ENCODE measurements at regions not wholly inside any gene's neighbourhood (a gene's known extent, or its start where the extent isn't known, plus 50 kb on each side); places are given as distances from the start of the nearest gene placed in this dataset.

DNA sequence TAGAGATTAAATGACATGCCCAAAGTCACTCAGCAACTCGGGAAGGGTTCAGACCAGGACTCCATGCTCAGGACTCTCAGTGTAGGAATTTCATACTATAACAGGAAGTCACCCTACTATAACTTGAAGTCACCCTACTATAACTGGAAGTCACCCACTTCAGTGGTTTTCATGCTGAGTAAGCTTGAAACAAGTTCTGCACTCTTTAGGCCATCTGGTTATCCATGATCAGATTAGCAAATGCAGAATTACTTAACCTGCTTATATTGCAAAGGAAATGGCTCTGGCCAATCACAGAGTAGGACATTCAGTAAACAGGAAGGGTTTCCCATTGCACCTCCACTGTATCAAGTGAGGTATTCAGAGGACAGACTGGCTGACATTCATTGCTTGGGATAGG, 1240.4 kb downstream of the GATA3 start:
- no peak for DNase-seq
- Histone ChIP-seq H3K4me3 (no peak overlapping the region), H3K27me3 (no peaks in the 10 kb centered on the region), H3K4me1 (no peaks in the 10 kb centered on the region), H3K27ac (no peak overlapping the region), H3K36me3 (no peaks in the 10 kb centered on the region), H3K9me3 (no peaks in the 10 kb centered on the region)
- TF ChIP-seq, protein P1, sequence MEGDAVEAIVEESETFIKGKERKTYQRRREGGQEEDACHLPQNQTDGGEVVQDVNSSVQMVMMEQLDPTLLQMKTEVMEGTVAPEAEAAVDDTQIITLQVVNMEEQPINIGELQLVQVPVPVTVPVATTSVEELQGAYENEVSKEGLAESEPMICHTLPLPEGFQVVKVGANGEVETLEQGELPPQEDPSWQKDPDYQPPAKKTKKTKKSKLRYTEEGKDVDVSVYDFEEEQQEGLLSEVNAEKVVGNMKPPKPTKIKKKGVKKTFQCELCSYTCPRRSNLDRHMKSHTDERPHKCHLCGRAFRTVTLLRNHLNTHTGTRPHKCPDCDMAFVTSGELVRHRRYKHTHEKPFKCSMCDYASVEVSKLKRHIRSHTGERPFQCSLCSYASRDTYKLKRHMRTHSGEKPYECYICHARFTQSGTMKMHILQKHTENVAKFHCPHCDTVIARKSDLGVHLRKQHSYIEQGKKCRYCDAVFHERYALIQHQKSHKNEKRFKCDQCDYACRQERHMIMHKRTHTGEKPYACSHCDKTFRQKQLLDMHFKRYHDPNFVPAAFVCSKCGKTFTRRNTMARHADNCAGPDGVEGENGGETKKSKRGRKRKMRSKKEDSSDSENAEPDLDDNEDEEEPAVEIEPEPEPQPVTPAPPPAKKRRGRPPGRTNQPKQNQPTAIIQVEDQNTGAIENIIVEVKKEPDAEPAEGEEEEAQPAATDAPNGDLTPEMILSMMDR (IDR thresholded peaks at IDR 0.05), result no peak
- ATAC-seq, result peak; percentile 90
- intact Hi-C loops (cut with DNase I), result no loop called here

DNA sequence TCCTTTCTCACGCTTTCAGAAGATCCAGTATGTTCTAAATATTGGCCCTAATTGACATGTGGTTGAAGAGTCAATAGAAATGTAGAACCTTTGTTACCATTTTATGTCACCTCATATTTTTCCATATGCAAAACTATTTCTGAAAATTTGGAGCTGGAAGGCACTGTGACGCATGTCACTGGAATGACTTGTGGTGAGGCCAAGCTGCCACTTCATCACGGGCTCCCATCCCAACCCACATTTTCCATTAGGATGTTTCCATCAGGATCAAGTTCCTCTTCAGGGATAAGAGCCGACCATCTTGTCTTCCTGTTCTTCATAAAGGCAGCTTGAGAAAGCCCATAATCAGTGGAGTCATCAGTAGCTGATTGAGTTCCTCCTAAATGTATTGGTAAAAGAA, 1241.7 kb downstream of the GATA3 start:
- TF ChIP-seq, protein P1 (IDR thresholded peaks at IDR 0.05), result no peak
- intact Hi-C loops (cut with DNase I), result no loop called here
- H3K4me3 ChIP-seq, result no peak overlapping the region
- ATAC-seq (no peak), DNase-seq (no peak)
- H3K4me1 ChIP-seq, result no peaks in the 10 kb centered on the region
- no peaks in the 10 kb centered on the region for H3K27me3 ChIP-seq
- H3K27ac ChIP-seq, result no peak overlapping the region
- H3K36me3 ChIP-seq, result no peaks in the 10 kb centered on the region
- H3K9me3 ChIP-seq, result no peaks in the 10 kb centered on the region

DNA sequence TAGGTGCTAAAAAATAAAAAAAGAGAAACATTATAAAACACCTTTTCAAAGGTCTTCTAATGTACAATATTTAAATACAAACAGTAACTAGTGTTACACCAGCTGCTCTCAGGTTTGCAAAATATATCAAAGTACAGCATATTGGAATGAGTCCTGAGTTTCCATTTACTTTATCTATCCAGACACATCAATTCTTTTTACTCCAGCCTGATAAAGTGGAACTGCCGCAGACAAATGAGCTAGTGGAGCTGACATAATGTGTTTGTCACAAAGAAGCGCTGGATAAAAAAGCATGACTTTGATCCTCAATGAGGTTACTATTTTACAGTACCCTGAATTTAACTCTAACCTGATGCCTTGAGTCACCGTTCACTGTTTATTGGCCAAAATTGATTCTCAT, 1243.1 kb downstream of the GATA3 start:
- TF ChIP-seq, protein P1 (IDR thresholded peaks at IDR 0.05), result no peak
- no peaks in the 10 kb centered on the region for H3K27me3 ChIP-seq
- H3K4me3 ChIP-seq, result no peak overlapping the region
- no peak overlapping the region for H3K27ac ChIP-seq
- intact Hi-C loops (cut with DNase I), result no loop called here
- no peak for DNase-seq
- H3K9me3 ChIP-seq, result no peaks in the 10 kb centered on the region
- no peak for ATAC-seq
- no peaks in the 10 kb centered on the region for H3K4me1 ChIP-seq
- no peaks in the 10 kb centered on the region for H3K36me3 ChIP-seq

DNA sequence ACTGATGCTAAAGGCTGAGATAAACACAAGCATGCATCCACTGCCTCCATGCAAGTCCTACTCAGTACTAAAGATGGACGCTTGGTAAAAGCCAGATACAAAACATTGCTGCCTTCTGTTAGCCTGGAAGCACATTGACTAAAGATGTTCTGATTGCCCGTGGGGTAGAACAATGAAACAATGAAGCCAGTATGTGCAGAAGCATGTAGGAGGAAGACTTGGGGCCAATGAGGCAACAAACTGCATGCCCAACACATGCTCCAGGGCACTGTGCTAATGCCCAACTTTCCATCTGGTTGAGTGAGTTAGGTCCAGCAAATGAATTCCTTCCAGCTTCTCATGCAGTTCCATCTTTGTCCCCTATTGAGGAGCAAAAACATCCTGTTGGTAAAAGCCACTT, 1245.5 kb downstream of the GATA3 start:
- Histone ChIP-seq H3K4me1 (no peaks in the 10 kb centered on the region), H3K27me3 (no peaks in the 10 kb centered on the region), H3K27ac (no peak overlapping the region), H3K4me3 (no peak overlapping the region), H3K9me3 (no peaks in the 10 kb centered on the region), H3K36me3 (no peaks in the 10 kb centered on the region)
- intact Hi-C loops (cut with DNase I), result no loop called here
- TF ChIP-seq, protein P1 (IDR thresholded peaks at IDR 0.05), result no peak
- DNase-seq (no peak), ATAC-seq (no peak)

DNA sequence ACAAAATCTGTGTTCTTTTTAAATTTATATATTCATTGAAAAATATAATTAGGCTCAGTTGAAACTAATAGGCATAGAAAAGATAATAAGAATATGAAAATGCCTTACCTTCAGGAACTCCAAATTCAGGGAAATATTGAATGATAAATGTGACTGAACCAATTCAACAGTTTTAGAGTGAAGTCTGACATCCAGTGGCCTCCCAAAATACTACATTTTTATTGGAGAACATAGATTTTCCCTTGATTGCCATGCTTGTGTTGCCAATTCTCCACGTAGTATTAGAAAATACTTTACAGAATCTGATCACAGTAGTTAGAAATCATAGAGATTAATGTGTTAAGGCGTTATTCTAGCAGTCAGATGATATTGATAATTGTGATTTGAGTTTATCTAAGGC, 1246.7 kb downstream of the GATA3 start:
- no peak for DNase-seq
- no peak for ATAC-seq
- Histone ChIP-seq H3K27me3 (peaks cover 2% of the 10 kb centered on the region), H3K9me3 (no peaks in the 10 kb centered on the region), H3K27ac (no peak overlapping the region), H3K4me1 (no peaks in the 10 kb centered on the region), H3K36me3 (no peaks in the 10 kb centered on the region), H3K4me3 (no peak overlapping the region)
- intact Hi-C loops (cut with DNase I), result no loop called here
- TF ChIP-seq, protein P1 (IDR thresholded peaks at IDR 0.05), result no peak

DNA sequence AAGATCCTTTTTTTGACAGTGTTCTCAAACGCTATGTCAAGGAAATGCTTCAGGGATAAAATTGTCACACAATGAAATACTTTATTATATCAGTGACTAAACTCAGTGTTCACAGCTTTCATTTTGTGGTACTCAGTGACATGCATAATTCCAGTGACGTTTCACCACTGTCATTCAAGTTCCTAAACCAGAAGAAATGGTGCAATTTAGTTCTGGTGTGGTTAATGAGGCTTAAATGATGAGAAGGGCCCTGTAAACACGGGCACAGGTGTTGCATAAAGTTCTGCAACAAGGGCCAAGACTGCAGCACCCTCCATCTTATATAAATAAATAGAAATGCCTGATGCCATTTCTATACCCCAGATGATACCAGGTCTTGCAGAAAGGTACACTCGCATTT, 1247.1 kb downstream of the GATA3 start:
- Histone ChIP-seq H3K4me1 (no peaks in the 10 kb centered on the region), H3K9me3 (no peaks in the 10 kb centered on the region), H3K27ac (no peak overlapping the region), H3K36me3 (no peaks in the 10 kb centered on the region), H3K4me3 (no peak overlapping the region), H3K27me3 (peaks cover 6% of the 10 kb centered on the region)
- DNase-seq (no peak), ATAC-seq (no peak)
- TF ChIP-seq, protein P1 (IDR thresholded peaks at IDR 0.05), result no peak
- intact Hi-C loops (cut with DNase I), result no loop called here
